ENCODE measurements at regions not wholly inside any gene's neighbourhood (a gene's known extent, or its start where the extent isn't known, plus 50 kb on each side); places are given as distances from the start of the nearest gene placed in this dataset.

- H3K27me3 ChIP-seq (ENCODE audit: control insufficient read depth, insufficient read depth, low read length), result no peaks in the 10 kb centered on the region
- no peak overlapping the region for H3K4me3 ChIP-seq (ENCODE audit: low read depth, low read length)
- no peaks in the 10 kb centered on the region for H3K36me3 ChIP-seq (ENCODE audit: control insufficient read depth, insufficient read depth, low read length)
- DNase-seq (ENCODE audit: low read depth), result no peak
- TF ChIP-seq CTCF (IDR thresholded peaks at IDR 0.05; ENCODE audit: insufficient read depth, low read length, poor library complexity, severe bottlenecking), result no peak
These were observed 205.8 kb upstream of the NRXN1 start for GRCh38 chr2:51237626-51238271.

DNA sequence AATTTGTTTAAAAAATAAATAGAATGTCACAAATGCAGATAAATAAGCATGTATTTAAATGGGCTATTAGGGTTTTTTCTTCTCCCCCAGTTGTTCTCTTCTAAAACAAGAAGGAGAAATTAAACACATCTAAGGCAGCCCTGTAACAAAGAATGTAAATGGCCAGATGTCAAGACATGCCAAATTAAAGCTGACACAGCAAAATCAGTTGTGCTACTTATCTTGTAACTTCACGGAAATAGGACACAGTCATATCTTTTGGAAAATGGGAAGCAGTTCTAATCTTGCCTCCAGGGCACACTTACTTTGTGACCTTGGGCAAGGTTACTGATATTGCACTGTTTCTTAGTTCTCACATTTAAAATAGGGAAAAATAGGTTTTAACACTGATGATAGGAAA lies 200.1 kb upstream of the NRXN1 start:
- H3K4me3 ChIP-seq (ENCODE audit: low read depth, low read length), result no peak overlapping the region
- no peaks in the 10 kb centered on the region for H3K27me3 ChIP-seq (ENCODE audit: control insufficient read depth, insufficient read depth, low read length)
- no peaks in the 10 kb centered on the region for H3K36me3 ChIP-seq (ENCODE audit: control insufficient read depth, insufficient read depth, low read length)
- no peak for TF ChIP-seq CTCF (IDR thresholded peaks at IDR 0.05; ENCODE audit: insufficient read depth, low read length, poor library complexity, severe bottlenecking)
- no peak for DNase-seq (ENCODE audit: low read depth)

DNA sequence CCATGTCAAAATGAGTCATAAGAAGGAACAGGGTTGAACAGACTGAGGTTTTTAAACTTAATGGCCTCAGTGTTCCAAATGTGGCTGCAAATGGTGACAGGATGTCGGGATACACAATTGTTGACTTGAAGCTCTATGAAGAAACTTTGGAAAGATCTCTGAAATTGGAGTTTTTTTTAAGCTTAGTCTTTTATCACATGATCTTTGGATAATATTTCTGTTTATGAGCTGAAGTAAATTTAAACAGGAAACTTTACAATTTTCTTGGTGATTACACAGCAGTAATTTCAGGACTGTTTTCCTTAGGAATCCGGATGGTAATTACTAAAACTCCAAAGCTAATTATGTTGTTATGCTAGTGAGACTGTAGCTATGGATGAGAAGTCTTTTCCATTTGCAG lies 199.1 kb upstream of the NRXN1 start:
- no peak overlapping the region for H3K4me3 ChIP-seq (ENCODE audit: low read depth, low read length)
- no peak for DNase-seq (ENCODE audit: low read depth)
- H3K27me3 ChIP-seq (ENCODE audit: control insufficient read depth, insufficient read depth, low read length), result no peaks in the 10 kb centered on the region
- no peak for TF ChIP-seq CTCF (IDR thresholded peaks at IDR 0.05; ENCODE audit: insufficient read depth, low read length, poor library complexity, severe bottlenecking)
- H3K36me3 ChIP-seq (ENCODE audit: control insufficient read depth, insufficient read depth, low read length), result no peaks in the 10 kb centered on the region

GRCh38 chr2:51225377-51225776 lies 193.4 kb upstream of the NRXN1 start:
- Histone ChIP-seq H3K4me3 (ENCODE audit: low read depth, low read length) (no peak overlapping the region), H3K27me3 (ENCODE audit: control insufficient read depth, insufficient read depth, low read length) (no peaks in the 10 kb centered on the region)
- no peak for TF ChIP-seq CTCF (IDR thresholded peaks at IDR 0.05; ENCODE audit: insufficient read depth, low read length, poor library complexity, severe bottlenecking)

DNA sequence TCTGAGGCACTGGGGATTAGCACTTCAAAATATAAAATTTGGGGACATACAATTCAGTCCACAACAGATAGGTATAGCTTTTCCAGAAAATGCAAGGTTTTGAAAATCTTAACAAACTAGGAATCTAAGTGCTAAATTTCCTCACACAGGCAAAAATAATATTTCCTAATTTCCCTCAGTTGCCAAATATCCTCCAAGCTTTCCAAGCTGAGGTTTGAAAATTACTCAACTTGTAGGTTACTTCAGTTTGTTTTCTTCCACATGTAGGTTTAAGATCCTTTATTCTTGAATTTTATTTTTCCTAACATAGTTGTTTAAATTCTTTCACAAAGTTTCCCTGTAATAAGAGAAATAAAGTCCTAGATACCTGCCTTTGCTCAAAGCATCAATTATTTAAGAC lies 192.9 kb upstream of the NRXN1 start:
- Histone ChIP-seq H3K4me3 (ENCODE audit: low read depth, low read length) (no peak overlapping the region), H3K36me3 (ENCODE audit: control insufficient read depth, insufficient read depth, low read length) (no peaks in the 10 kb centered on the region), H3K27me3 (ENCODE audit: control insufficient read depth, insufficient read depth, low read length) (no peaks in the 10 kb centered on the region)
- no peak for DNase-seq (ENCODE audit: low read depth)
- TF ChIP-seq CTCF (IDR thresholded peaks at IDR 0.05; ENCODE audit: insufficient read depth, low read length, poor library complexity, severe bottlenecking), result no peak

More at GRCh38 chr2:51225377-51225776, 193.4 kb upstream of the NRXN1 start:
- H3K36me3 ChIP-seq (ENCODE audit: control insufficient read depth, insufficient read depth, low read length), result no peaks in the 10 kb centered on the region
- no peak for DNase-seq (ENCODE audit: low read depth)

- TF ChIP-seq CTCF (IDR thresholded peaks at IDR 0.05; ENCODE audit: insufficient read depth, low read length, poor library complexity, severe bottlenecking), result no peak
- H3K27me3 ChIP-seq (ENCODE audit: control insufficient read depth, insufficient read depth, low read length), result no peaks in the 10 kb centered on the region
- H3K4me3 ChIP-seq (ENCODE audit: low read depth, low read length), result no peak overlapping the region
- no peaks in the 10 kb centered on the region for H3K36me3 ChIP-seq (ENCODE audit: control insufficient read depth, insufficient read depth, low read length)
- no peak for DNase-seq (ENCODE audit: low read depth)
These were observed 190.2 kb upstream of the NRXN1 start for GRCh38 chr2:51222106-51222505.
